HCEC 1CT (cell line): ENCODE measurements at regions not wholly inside any gene's neighbourhood (a gene's known extent, or its start where the extent isn't known, plus 50 kb on each side); places are given as distances from the start of the nearest gene placed in this dataset.
"Not testable (repeated sequence)": the region's sequence is repeated elsewhere in the genome, so short reads cannot be mapped to it uniquely, and the experiment has no call there.

Experiments
- DNase-seq: peaks from one replicate; pipeline ENCODE4 v3.0.0-alpha.2; 2017

- no peak for DNase-seq
Observed at GRCh38 chr9:19927560-19927959, 138.7 kb upstream of the SLC24A2 start.

- DNase-seq: no peak
Observed at GRCh38 chr9:19926774-19927173, 137.9 kb upstream of the SLC24A2 start.

- peak; percentile 72 for DNase-seq
Observed at GRCh38 chr9:19925674-19926503, 137.1 kb upstream of the SLC24A2 start.

- peak; percentile 52 for DNase-seq
Observed at GRCh38 chr9:19924080-19924479, 135.2 kb upstream of the SLC24A2 start.

- DNase-seq: peak; percentile 74
Observed at GRCh38 chr9:19922476-19923118, 133.8 kb upstream of the SLC24A2 start.

- no peak for DNase-seq
Observed at GRCh38 chr9:19920401-19920800, 131.6 kb upstream of the SLC24A2 start.

GRCh38 chr9:19918630-19919029, 129.8 kb upstream of the SLC24A2 start:
- DNase-seq: no peak

GRCh38 chr9:19914044-19914443, 125.2 kb upstream of the SLC24A2 start:
- no peak for DNase-seq

- no peak for DNase-seq
Observed at GRCh38 chr9:19913151-19913550, 124.3 kb upstream of the SLC24A2 start.

GRCh38 chr9:19903076-19903475, 114.2 kb upstream of the SLC24A2 start:
- DNase-seq: no peak

- DNase-seq: no peak
Observed at GRCh38 chr9:19901586-19901985, 112.7 kb upstream of the SLC24A2 start.

GRCh38 chr9:19896161-19896560, 107.3 kb upstream of the SLC24A2 start:
- no peak for DNase-seq

- not testable (repeated sequence) for DNase-seq
Observed at GRCh38 chr9:19895578-19895977, 106.7 kb upstream of the SLC24A2 start.

GRCh38 chr9:19895006-19895405, 106.2 kb upstream of the SLC24A2 start:
- DNase-seq: peak; percentile 2

- no peak for DNase-seq
Observed at GRCh38 chr9:19885608-19886007, 96.8 kb upstream of the SLC24A2 start.

GRCh38 chr9:19879062-19879461, 90.2 kb upstream of the SLC24A2 start:
- DNase-seq: no peak

GRCh38 chr9:19876569-19877316, 87.9 kb upstream of the SLC24A2 start:
- peak; percentile 29 for DNase-seq

GRCh38 chr9:19875291-19875920, 86.6 kb upstream of the SLC24A2 start:
- peak; percentile 31 for DNase-seq

- DNase-seq: not testable (repeated sequence)
Observed at GRCh38 chr9:19873188-19873587, 84.4 kb upstream of the SLC24A2 start.

- DNase-seq: no peak
Observed at GRCh38 chr9:19870988-19871387, 82.2 kb upstream of the SLC24A2 start.

- no peak for DNase-seq
Observed at GRCh38 chr9:19840953-19841352, 52.1 kb upstream of the SLC24A2 start.
